Stomach (tissue), 4 donors: ENCODE measurements at regions not wholly inside any gene's neighbourhood (a gene's known extent, or its start where the extent isn't known, plus 50 kb on each side); places are given as distances from the start of the nearest gene placed in this dataset.

ENCODE experiments used
- EP300 ChIP-seq: sonication (generic); formaldehyde crosslinking; IDR thresholded peaks from one replicate; pipeline ENCODE4 v1.6.1; 2017; ENCODE audit warnings: antibody characterized with exemption
- POLR2A ChIP-seq, 4 donors: fragments of 450-650 bp; IDR thresholded peaks; one replicate each; pipeline ENCODE4 v1.6.1; 2016; ENCODE audit warnings: antibody characterized with exemption in 4 of 4, control low read depth in 2 of 4, mild to moderate bottlenecking in 1 of 4, moderate library complexity in 1 of 4
- POLR2AphosphoS5 ChIP-seq, 3 donors: sonication (generic); formaldehyde crosslinking; IDR thresholded peaks; one replicate each; pipeline ENCODE4 v1.6.1; 2016; ENCODE audit warnings: antibody characterized with exemption in 3 of 3
- TF ChIP-seq, protein P1 (sequence below), 7 experiments: fragments of 450-650 bp in 4 of 7; fragments of 200-600 bp in 3 of 7; sonication (generic) in 3 of 7; IDR thresholded peaks; one replicate each; pipeline ENCODE4 v1.5.1; 2016 to 2019; ENCODE audit warnings: antibody characterized with exemption in 7 of 7, control low read depth in 2 of 7, mild to moderate bottlenecking in 1 of 7

DNA sequence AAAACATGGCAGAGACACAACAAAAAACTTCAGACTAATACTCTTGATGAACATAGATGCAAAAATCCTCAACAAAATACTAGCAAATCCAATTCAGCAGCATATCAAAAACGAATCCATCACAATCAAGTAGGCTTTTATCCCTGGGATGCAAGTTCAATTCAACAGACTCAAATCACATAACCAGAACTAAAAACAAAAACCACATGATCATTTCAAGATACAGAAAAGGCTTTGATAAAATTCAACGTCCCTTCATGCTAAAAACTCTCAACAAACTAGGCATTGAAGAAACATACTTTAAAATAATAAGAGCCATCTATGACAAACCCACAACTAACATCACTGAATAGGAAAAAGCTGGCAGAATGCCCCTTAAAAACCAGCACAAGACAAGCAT lies 93.6 kb downstream of the TUSC1 start:
- TF ChIP-seq, protein P1, sequence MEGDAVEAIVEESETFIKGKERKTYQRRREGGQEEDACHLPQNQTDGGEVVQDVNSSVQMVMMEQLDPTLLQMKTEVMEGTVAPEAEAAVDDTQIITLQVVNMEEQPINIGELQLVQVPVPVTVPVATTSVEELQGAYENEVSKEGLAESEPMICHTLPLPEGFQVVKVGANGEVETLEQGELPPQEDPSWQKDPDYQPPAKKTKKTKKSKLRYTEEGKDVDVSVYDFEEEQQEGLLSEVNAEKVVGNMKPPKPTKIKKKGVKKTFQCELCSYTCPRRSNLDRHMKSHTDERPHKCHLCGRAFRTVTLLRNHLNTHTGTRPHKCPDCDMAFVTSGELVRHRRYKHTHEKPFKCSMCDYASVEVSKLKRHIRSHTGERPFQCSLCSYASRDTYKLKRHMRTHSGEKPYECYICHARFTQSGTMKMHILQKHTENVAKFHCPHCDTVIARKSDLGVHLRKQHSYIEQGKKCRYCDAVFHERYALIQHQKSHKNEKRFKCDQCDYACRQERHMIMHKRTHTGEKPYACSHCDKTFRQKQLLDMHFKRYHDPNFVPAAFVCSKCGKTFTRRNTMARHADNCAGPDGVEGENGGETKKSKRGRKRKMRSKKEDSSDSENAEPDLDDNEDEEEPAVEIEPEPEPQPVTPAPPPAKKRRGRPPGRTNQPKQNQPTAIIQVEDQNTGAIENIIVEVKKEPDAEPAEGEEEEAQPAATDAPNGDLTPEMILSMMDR (IDR thresholded peaks at IDR 0.05), result no peak
- TF ChIP-seq POLR2AphosphoS5 (IDR thresholded peaks at IDR 0.05) (no peak), POLR2A (IDR thresholded peaks at IDR 0.05) (no peak), EP300 (no peak)
